ENCODE measurements at regions not wholly inside any gene's neighbourhood (a gene's known extent, or its start where the extent isn't known, plus 50 kb on each side); places are given as distances from the start of the nearest gene placed in this dataset.

DNA sequence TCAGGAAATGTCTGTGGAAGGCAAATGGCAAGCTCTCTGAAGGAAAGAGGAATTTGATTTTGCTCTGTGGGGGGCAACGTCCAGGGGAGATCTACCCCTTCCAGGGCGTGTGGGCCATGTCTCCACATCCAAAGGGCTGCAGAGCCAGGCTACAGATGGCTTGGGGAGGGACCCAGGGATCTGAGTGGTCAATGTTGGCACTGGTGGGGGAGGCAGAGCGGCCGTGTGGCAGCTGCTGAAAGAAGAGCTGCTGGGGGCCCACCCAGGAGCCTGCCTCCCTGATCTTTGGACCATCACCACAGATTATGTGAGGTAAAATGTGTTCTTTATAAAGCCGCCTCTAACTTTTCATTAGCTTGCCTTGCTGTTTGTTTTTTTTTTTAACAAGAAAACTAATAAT lies 144.1 kb downstream of the HERPUD2 start:
- no peak overlapping the region for H3K27ac Mint-ChIP-seq (ENCODE audit: unreplicated experiment)
- no TSS peak for BruUV-seq (replicated peaks)
- no peak overlapping the region for H3K4me3 ChIP-seq (ENCODE audit: low read depth, low read length)
- H3K9me3 ChIP-seq = no peaks in the 10 kb centered on the region
- H3K9me3 Mint-ChIP-seq (ENCODE audit: unreplicated experiment) = no peaks in the 10 kb centered on the region
- TF ChIP-seq, protein P1, sequence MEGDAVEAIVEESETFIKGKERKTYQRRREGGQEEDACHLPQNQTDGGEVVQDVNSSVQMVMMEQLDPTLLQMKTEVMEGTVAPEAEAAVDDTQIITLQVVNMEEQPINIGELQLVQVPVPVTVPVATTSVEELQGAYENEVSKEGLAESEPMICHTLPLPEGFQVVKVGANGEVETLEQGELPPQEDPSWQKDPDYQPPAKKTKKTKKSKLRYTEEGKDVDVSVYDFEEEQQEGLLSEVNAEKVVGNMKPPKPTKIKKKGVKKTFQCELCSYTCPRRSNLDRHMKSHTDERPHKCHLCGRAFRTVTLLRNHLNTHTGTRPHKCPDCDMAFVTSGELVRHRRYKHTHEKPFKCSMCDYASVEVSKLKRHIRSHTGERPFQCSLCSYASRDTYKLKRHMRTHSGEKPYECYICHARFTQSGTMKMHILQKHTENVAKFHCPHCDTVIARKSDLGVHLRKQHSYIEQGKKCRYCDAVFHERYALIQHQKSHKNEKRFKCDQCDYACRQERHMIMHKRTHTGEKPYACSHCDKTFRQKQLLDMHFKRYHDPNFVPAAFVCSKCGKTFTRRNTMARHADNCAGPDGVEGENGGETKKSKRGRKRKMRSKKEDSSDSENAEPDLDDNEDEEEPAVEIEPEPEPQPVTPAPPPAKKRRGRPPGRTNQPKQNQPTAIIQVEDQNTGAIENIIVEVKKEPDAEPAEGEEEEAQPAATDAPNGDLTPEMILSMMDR (IDR thresholded peaks at IDR 0.05; ENCODE audit: insufficient read depth in 1 of 2, low read depth in 1 of 2, low read length in 1 of 2, severe bottlenecking in 1 of 2, unreplicated experiment in 1 of 2) = no peak
- H3K4me1 ChIP-seq = peaks cover 14% of the 10 kb centered on the region
- POLR2A ChIA-PET = no interaction called here
- intact Hi-C loops (cut with micrococcal nuclease; ENCODE audit: unreplicated experiment) = no loop called here
- CTCF ChIA-PET = no interaction called here
- H3K36me3 Mint-ChIP-seq (ENCODE audit: insufficient read depth, unreplicated experiment) = no peaks in the 10 kb centered on the region
- H3K27me3 ChIP-seq (replicated peaks; ENCODE audit: control insufficient read depth, insufficient read depth, low read length) = peaks cover 1% of the 10 kb centered on the region; the same call in 1 of the 2 replicates
- DNase-seq = no peak
- peaks cover 13% of the 10 kb centered on the region for H3K4me1 Mint-ChIP-seq (ENCODE audit: low read depth, unreplicated experiment)
- H3K36me3 ChIP-seq (ENCODE audit: control insufficient read depth, insufficient read depth, low read length) = no peaks in the 10 kb centered on the region
- H3K27me3 Mint-ChIP-seq (ENCODE audit: insufficient read depth, unreplicated experiment) = peaks cover 3% of the 10 kb centered on the region
- H3K4me3 Mint-ChIP-seq (ENCODE audit: unreplicated experiment) = no peak overlapping the region

DNA sequence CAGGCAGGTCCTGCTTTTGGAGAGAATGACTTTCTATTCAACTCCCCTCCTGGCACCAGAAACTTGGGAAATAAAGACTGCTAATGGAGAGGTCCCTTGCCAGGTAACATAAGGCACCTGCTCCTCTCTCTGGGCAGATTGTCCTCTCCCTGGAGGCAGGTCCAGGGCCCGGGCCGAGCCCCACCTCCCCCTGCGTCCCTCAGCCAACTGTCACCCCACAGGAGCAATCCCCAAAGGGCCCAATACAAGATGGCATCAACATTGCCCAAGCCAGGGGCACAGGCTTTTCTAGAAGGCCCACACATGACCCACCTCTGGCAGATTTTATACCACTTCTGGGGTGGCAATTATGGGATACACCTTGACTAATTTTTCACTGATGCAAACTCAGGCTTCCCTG lies 145.2 kb downstream of the HERPUD2 start:
- peaks cover 11% of the 10 kb centered on the region; the same call in 1 of the 2 replicates for H3K4me1 ChIP-seq
- TF ChIP-seq, protein P1 (IDR thresholded peaks at IDR 0.05; ENCODE audit: insufficient read depth in 1 of 2, low read depth in 1 of 2, low read length in 1 of 2, severe bottlenecking in 1 of 2, unreplicated experiment in 1 of 2) = no peak
- no peak overlapping the region for H3K4me3 ChIP-seq (ENCODE audit: low read depth, low read length)
- DNase-seq = no peak
- H3K27ac Mint-ChIP-seq (ENCODE audit: unreplicated experiment) = no peak overlapping the region
- H3K36me3 ChIP-seq (ENCODE audit: control insufficient read depth, insufficient read depth, low read length) = no peaks in the 10 kb centered on the region
- POLR2A ChIA-PET = no interaction called here
- H3K27me3 Mint-ChIP-seq (ENCODE audit: insufficient read depth, unreplicated experiment) = peaks cover 6% of the 10 kb centered on the region
- H3K9me3 Mint-ChIP-seq (ENCODE audit: unreplicated experiment) = no peaks in the 10 kb centered on the region
- H3K4me3 Mint-ChIP-seq (ENCODE audit: unreplicated experiment) = no peak overlapping the region
- no peaks in the 10 kb centered on the region for H3K36me3 Mint-ChIP-seq (ENCODE audit: insufficient read depth, unreplicated experiment)
- H3K27me3 ChIP-seq (replicated peaks; ENCODE audit: control insufficient read depth, insufficient read depth, low read length) = peaks cover 1% of the 10 kb centered on the region; the same call in 1 of the 2 replicates
- no peaks in the 10 kb centered on the region for H3K9me3 ChIP-seq
- CTCF ChIA-PET = interaction anchor here (0.7 kb wide), 1 partner anchor 107 kb away, joined by 3 read pairs; no protein-coding TSS in a partner anchor
- intact Hi-C loops (cut with micrococcal nuclease; ENCODE audit: unreplicated experiment) = no loop called here
- peaks cover 7% of the 10 kb centered on the region for H3K4me1 Mint-ChIP-seq (ENCODE audit: low read depth, unreplicated experiment)
- no TSS peak for BruUV-seq (replicated peaks)

DNA sequence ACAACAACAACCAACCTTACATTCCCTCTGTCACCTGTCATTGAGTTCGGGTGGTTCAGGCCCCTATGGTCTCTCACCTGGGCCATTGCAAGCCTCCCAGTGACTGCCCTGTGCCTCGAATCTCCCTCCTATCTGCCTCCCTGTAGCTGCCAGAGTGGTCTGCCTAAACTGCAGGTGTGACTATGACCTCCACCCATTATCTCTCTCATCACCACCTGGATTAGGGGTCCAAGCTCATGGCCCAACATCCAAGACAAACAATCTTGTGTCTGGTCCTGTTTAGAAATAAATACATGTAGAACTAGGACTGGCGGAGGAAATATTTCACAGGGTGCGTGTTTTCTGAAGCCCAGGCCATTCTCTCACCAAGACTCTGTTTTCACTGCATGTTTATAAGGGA lies 146.6 kb downstream of the HERPUD2 start:
- POLR2A ChIA-PET = no interaction called here
- CTCF ChIA-PET = no interaction called here
- no peak overlapping the region for H3K4me3 ChIP-seq (ENCODE audit: low read depth, low read length)
- H3K9me3 ChIP-seq = no peaks in the 10 kb centered on the region
- BruUV-seq (replicated peaks) = no TSS peak
- Mint-ChIP-seq H3K4me3 (ENCODE audit: unreplicated experiment) (no peak overlapping the region), H3K4me1 (ENCODE audit: low read depth, unreplicated experiment) (peaks cover 4% of the 10 kb centered on the region), H3K27ac (ENCODE audit: unreplicated experiment) (no peak overlapping the region), H3K27me3 (ENCODE audit: insufficient read depth, unreplicated experiment) (peaks cover 10% of the 10 kb centered on the region), H3K36me3 (ENCODE audit: insufficient read depth, unreplicated experiment) (no peaks in the 10 kb centered on the region), H3K9me3 (ENCODE audit: unreplicated experiment) (no peaks in the 10 kb centered on the region)
- peaks cover 1% of the 10 kb centered on the region; the same call in 1 of the 2 replicates for H3K27me3 ChIP-seq (replicated peaks; ENCODE audit: control insufficient read depth, insufficient read depth, low read length)
- TF ChIP-seq, protein P1 (IDR thresholded peaks at IDR 0.05; ENCODE audit: insufficient read depth in 1 of 2, low read depth in 1 of 2, low read length in 1 of 2, severe bottlenecking in 1 of 2, unreplicated experiment in 1 of 2) = no peak
- H3K4me1 ChIP-seq = peaks cover 8% of the 10 kb centered on the region; the same call in 1 of the 2 replicates
- no peaks in the 10 kb centered on the region for H3K36me3 ChIP-seq (ENCODE audit: control insufficient read depth, insufficient read depth, low read length)
- no peak for DNase-seq
- intact Hi-C loops (cut with micrococcal nuclease; ENCODE audit: unreplicated experiment) = no loop called here
